ENCODE measurements at regions not wholly inside any gene's neighbourhood (a gene's known extent, or its start where the extent isn't known, plus 50 kb on each side); places are given as distances from the start of the nearest gene placed in this dataset.
"Not testable (repeated sequence)": the region's sequence is repeated elsewhere in the genome, so short reads cannot be mapped to it uniquely, and the experiment has no call there.

- Histone ChIP-seq H3K9me2 (ENCODE audit: insufficient read depth) (no peaks in the 10 kb centered on the region), H4K20me1 (ENCODE audit: insufficient read depth) (no peaks in the 10 kb centered on the region), H3K4me2 (no peak overlapping the region), H2AFZ (no peak overlapping the region), H3K36me3 (ENCODE audit: low read depth) (no peaks in the 10 kb centered on the region), H3F3A (ENCODE audit: insufficient read depth, low read depth) (no peaks in the 10 kb centered on the region), H3K4me3 (no peak overlapping the region), H3K79me2 (ENCODE audit: low read depth) (no peaks in the 10 kb centered on the region), H3K27me3 (ENCODE audit: insufficient read depth, low read depth) (no peaks in the 10 kb centered on the region), H3K27ac (no peak overlapping the region), H3K4me1 (replicated peaks; ENCODE audit: insufficient read depth) (no peaks in the 10 kb centered on the region), H3K9me3 (ENCODE audit: insufficient read depth, low read depth) (no peaks in the 10 kb centered on the region)
- intact Hi-C loops (cut with micrococcal nuclease; ENCODE audit: unreplicated experiment), result no loop called here
- BruUV-seq (replicated peaks), result no TSS peak
- CTCF ChIA-PET, result no interaction called here
- TF ChIP-seq CTCF (conservative IDR thresholded peaks at IDR 0.05) (no peak), EZH2 (IDR thresholded peaks at IDR 0.05; ENCODE audit: low read depth) (no peak)
- POLR2A ChIA-PET (ENCODE audit: unreplicated experiment), result no interaction called here
- no peak for DNase-seq
Observed at GRCh38 chr4:26053761-26054160, 139.7 kb downstream of the SMIM20 start.

GRCh38 chr4:26055855-26056254 is 141.8 kb downstream of the SMIM20 start:
- H2AFZ ChIP-seq, result no peak overlapping the region
- H3K4me3 ChIP-seq, result no peak overlapping the region
- intact Hi-C loops (cut with micrococcal nuclease; ENCODE audit: unreplicated experiment), result no loop called here
- no peaks in the 10 kb centered on the region for H3K27me3 ChIP-seq (ENCODE audit: insufficient read depth, low read depth)
- CTCF ChIA-PET, result no interaction called here
- TF ChIP-seq EZH2 (IDR thresholded peaks at IDR 0.05; ENCODE audit: low read depth) (no peak), CTCF (conservative IDR thresholded peaks at IDR 0.05) (no peak)
- no peak overlapping the region for H3K4me2 ChIP-seq
- DNase-seq, result no peak
- no peaks in the 10 kb centered on the region for H3K4me1 ChIP-seq (replicated peaks; ENCODE audit: insufficient read depth)
- no peaks in the 10 kb centered on the region for H3K9me3 ChIP-seq (ENCODE audit: insufficient read depth, low read depth)
- H3K27ac ChIP-seq, result no peak overlapping the region
- POLR2A ChIA-PET (ENCODE audit: unreplicated experiment), result no interaction called here
- no peaks in the 10 kb centered on the region for H3K36me3 ChIP-seq (ENCODE audit: low read depth)
- no peaks in the 10 kb centered on the region for H3K9me2 ChIP-seq (ENCODE audit: insufficient read depth)
- no peaks in the 10 kb centered on the region for H3F3A ChIP-seq (ENCODE audit: insufficient read depth, low read depth)
- H4K20me1 ChIP-seq (ENCODE audit: insufficient read depth), result no peaks in the 10 kb centered on the region
- no peaks in the 10 kb centered on the region for H3K79me2 ChIP-seq (ENCODE audit: low read depth)
- BruUV-seq (replicated peaks), result no TSS peak

- no peak overlapping the region for H3K27ac ChIP-seq
- H3K4me1 ChIP-seq (replicated peaks; ENCODE audit: insufficient read depth), result no peaks in the 10 kb centered on the region
- no peak overlapping the region for H3K4me2 ChIP-seq
- H3K9me2 ChIP-seq (ENCODE audit: insufficient read depth), result no peaks in the 10 kb centered on the region
- intact Hi-C loops (cut with micrococcal nuclease; ENCODE audit: unreplicated experiment), result no loop called here
- no peaks in the 10 kb centered on the region for H3K36me3 ChIP-seq (ENCODE audit: low read depth)
- no peaks in the 10 kb centered on the region for H4K20me1 ChIP-seq (ENCODE audit: insufficient read depth)
- DNase-seq, result no peak
- H3K9me3 ChIP-seq (ENCODE audit: insufficient read depth, low read depth), result no peaks in the 10 kb centered on the region
- no peak overlapping the region for H3K4me3 ChIP-seq
- no peak for TF ChIP-seq EZH2 (IDR thresholded peaks at IDR 0.05; ENCODE audit: low read depth)
- TF ChIP-seq CTCF (conservative IDR thresholded peaks at IDR 0.05), result no peak
- H2AFZ ChIP-seq, result no peak overlapping the region
- POLR2A ChIA-PET (ENCODE audit: unreplicated experiment), result no interaction called here
- CTCF ChIA-PET, result no interaction called here
- BruUV-seq (replicated peaks), result no TSS peak
- no peaks in the 10 kb centered on the region for H3K27me3 ChIP-seq (ENCODE audit: insufficient read depth, low read depth)
- no peaks in the 10 kb centered on the region for H3K79me2 ChIP-seq (ENCODE audit: low read depth)
- no peaks in the 10 kb centered on the region for H3F3A ChIP-seq (ENCODE audit: insufficient read depth, low read depth)
Observed at GRCh38 chr4:26056406-26056805, 142.4 kb downstream of the SMIM20 start.

GRCh38 chr4:26057839-26058238 is 143.8 kb downstream of the SMIM20 start:
- DNase-seq; H4K20me1 ChIP-seq (ENCODE audit: insufficient read depth); H3K27me3 ChIP-seq (ENCODE audit: insufficient read depth, low read depth); H2AFZ ChIP-seq; BruUV-seq (replicated peaks); H3K9me3 ChIP-seq (ENCODE audit: insufficient read depth, low read depth); H3K27ac ChIP-seq; H3F3A ChIP-seq (ENCODE audit: insufficient read depth, low read depth); H3K4me3 ChIP-seq; H3K4me1 ChIP-seq (replicated peaks; ENCODE audit: insufficient read depth); H3K79me2 ChIP-seq (ENCODE audit: low read depth); H3K4me2 ChIP-seq; intact Hi-C loops (cut with micrococcal nuclease; ENCODE audit: unreplicated experiment); H3K36me3 ChIP-seq (ENCODE audit: low read depth); H3K9me2 ChIP-seq (ENCODE audit: insufficient read depth): not testable (repeated sequence)
- CTCF ChIA-PET, result interaction anchor here (0.6 kb wide), 1 partner anchor 71 kb away, joined by 4 read pairs; no protein-coding TSS in a partner anchor
- POLR2A ChIA-PET (ENCODE audit: unreplicated experiment), result interaction anchor here (0.6 kb wide), 1 partner anchor 297 kb away, joined by 8 read pairs; no protein-coding TSS in a partner anchor

Data from PC-9 (cell line).